Body of pancreas (tissue), 4 donors: ENCODE measurements at regions not wholly inside any gene's neighbourhood (a gene's known extent, or its start where the extent isn't known, plus 50 kb on each side); places are given as distances from the start of the nearest gene placed in this dataset.

ENCODE experiments used
- CTCF ChIP-seq, 7 experiments: fragments of 450-650 bp in 4 of 7; fragments of 200-600 bp in 3 of 7; sonication (generic) in 3 of 7; IDR thresholded peaks; one replicate each; pipeline ENCODE4 v1.5.1; 2016 to 2019; ENCODE audit warnings: antibody characterized with exemption in 7 of 7
- POLR2A ChIP-seq, 3 donors: fragments of 450-650 bp; IDR thresholded peaks; one replicate each; pipeline ENCODE4 v1.6.1; 2016; ENCODE audit warnings: antibody characterized with exemption in 3 of 3, mild to moderate bottlenecking in 2 of 3

DNA sequence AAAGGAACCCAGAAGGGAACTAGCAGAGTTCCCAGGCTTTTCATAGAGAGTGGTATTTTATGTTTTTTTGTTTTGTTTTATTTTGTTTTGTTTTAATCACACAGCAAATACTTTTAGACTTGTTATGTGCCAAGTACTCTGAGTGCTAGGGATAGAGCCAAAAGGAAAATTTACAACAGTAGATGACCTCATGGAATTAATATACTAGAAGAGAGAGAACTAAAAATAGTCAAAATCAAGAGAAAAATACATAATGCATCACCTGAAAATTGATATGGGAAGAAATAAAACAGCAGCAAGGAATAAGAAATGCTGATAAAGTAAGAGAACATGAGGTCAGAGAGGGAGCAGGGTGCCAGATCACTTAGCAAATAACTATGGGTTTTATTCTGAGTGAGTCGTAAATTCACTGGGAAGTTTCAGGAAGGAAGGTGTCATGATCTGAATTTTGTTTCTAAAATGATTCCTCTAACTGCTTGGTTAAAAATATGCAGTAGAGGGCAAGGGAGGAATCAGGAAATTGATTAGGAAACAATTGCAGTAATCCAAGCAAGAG lies 351.0 kb downstream of the ANKRD7 start:
- TF ChIP-seq CTCF (IDR thresholded peaks at IDR 0.05) (no peak), POLR2A (IDR thresholded peaks at IDR 0.05) (no peak)
